GM18519 (cell line): ENCODE measurements at regions not wholly inside any gene's neighbourhood (a gene's known extent, or its start where the extent isn't known, plus 50 kb on each side); places are given as distances from the start of the nearest gene placed in this dataset.
"Not testable (repeated sequence)": the region's sequence is repeated elsewhere in the genome, so short reads cannot be mapped to it uniquely, and the experiment has no call there.

ENCODE experiments used
- ATAC-seq: cut with Tn5 transposase; IDR thresholded peaks from one replicate; pipeline ENCODE4 v1.9.1; 2021; ENCODE audit warnings: mild to moderate bottlenecking, moderate library complexity; ENCODE audit not compliant: unreplicated experiment, low FRiP score

GRCh38 chr6:43895656-43896328, 125.8 kb downstream of the VEGFA start:
- no peak for ATAC-seq

GRCh38 chr6:43893073-43893472, 123.1 kb downstream of the VEGFA start:
- no peak for ATAC-seq

- no peak for ATAC-seq
Observed at GRCh38 chr6:43891072-43891870, 121.3 kb downstream of the VEGFA start.

GRCh38 chr6:43890197-43891062, 120.4 kb downstream of the VEGFA start:
- ATAC-seq: no peak

- no peak for ATAC-seq
Observed at GRCh38 chr6:43887906-43888683, 118.1 kb downstream of the VEGFA start.

GRCh38 chr6:43887340-43887858, 117.4 kb downstream of the VEGFA start:
- no peak for ATAC-seq

GRCh38 chr6:43886717-43887339, 116.8 kb downstream of the VEGFA start:
- ATAC-seq: no peak

- ATAC-seq: no peak
Observed at GRCh38 chr6:43886067-43886461, 116.1 kb downstream of the VEGFA start.

GRCh38 chr6:43885399-43886066, 115.5 kb downstream of the VEGFA start:
- no peak for ATAC-seq

- no peak for ATAC-seq
Observed at GRCh38 chr6:43884652-43885022, 114.6 kb downstream of the VEGFA start.

- ATAC-seq: no peak
Observed at GRCh38 chr6:43883847-43884651, 114.0 kb downstream of the VEGFA start.

- not testable (repeated sequence) for ATAC-seq
Observed at GRCh38 chr6:43882690-43883448, 112.9 kb downstream of the VEGFA start.

- ATAC-seq: no peak
Observed at GRCh38 chr6:43880236-43881137, 110.5 kb downstream of the VEGFA start.

GRCh38 chr6:43879722-43880121, 109.7 kb downstream of the VEGFA start:
- ATAC-seq: no peak

- no peak for ATAC-seq
Observed at GRCh38 chr6:43878823-43879495, 108.9 kb downstream of the VEGFA start.

- ATAC-seq: no peak
Observed at GRCh38 chr6:43878127-43878634, 108.2 kb downstream of the VEGFA start.
